Neural cell (in vitro differentiated cells): ENCODE measurements at regions not wholly inside any gene's neighbourhood (a gene's known extent, or its start where the extent isn't known, plus 50 kb on each side); places are given as distances from the start of the nearest gene placed in this dataset.

Source experiments
- H2AFZ ChIP-seq: fragments of 200-600, 300-800 bp; sonication (generic), shearing (Covaris generic); 2 replicates; pipeline ENCODE4 v1.6.0; 2014; ENCODE audit warnings: low read depth, mild to moderate bottlenecking, antibody characterized with exemption, low read length, moderate library complexity
- H3F3A ChIP-seq: fragments of 200-600 bp; shearing (Covaris generic); 2 replicates; pipeline ENCODE4 v1.6.1; 2016; ENCODE audit warnings: mild to moderate bottlenecking, moderate library complexity, mixed read lengths, antibody characterized with exemption, low read length; ENCODE audit not compliant: insufficient read depth, poor library complexity, severe bottlenecking
- H3K27ac ChIP-seq: fragments of 200-600, 300-800 bp; sonication (generic), shearing (Covaris generic); 2 replicates; pipeline ENCODE4 v1.5.1; 2014; ENCODE audit warnings: mild to moderate bottlenecking, low read length, moderate library complexity
- H3K27me3 ChIP-seq: fragments of 300-800, 200-600 bp; sonication (generic), shearing (Covaris generic); 2 replicates; pipeline ENCODE4 v1.6.0; 2014; ENCODE audit warnings: mild to moderate bottlenecking, low read depth, low read length, moderate library complexity; ENCODE audit not compliant: insufficient read depth
- H3K36me3 ChIP-seq: fragments of 300-800, 200-600 bp; sonication (generic), shearing (Covaris generic); 2 replicates; pipeline ENCODE4 v1.5.1; 2014; ENCODE audit warnings: mild to moderate bottlenecking, antibody characterized with exemption, low read length, moderate library complexity; ENCODE audit not compliant: insufficient read depth
- H3K4me2 ChIP-seq: fragments of 300-800, 200-600 bp; sonication (generic), shearing (Covaris generic); 2 replicates; pipeline ENCODE4 v1.6.0; 2014; ENCODE audit warnings: mild to moderate bottlenecking, low read length
- H3K4me3 ChIP-seq: fragments of 300-800, 200-600 bp; sonication (generic), shearing (Covaris generic); 2 replicates; pipeline ENCODE4 v1.5.1; 2014; ENCODE audit warnings: mild to moderate bottlenecking, low read length, moderate library complexity
- H3K79me2 ChIP-seq: fragments of 200-600 bp; shearing (Covaris generic); replicated peaks from 2 replicates; pipeline ENCODE4 v1.6.0; 2014; ENCODE audit warnings: mild to moderate bottlenecking, low read length, moderate library complexity; ENCODE audit not compliant: insufficient read depth
- H3K9ac ChIP-seq: fragments of 300-800, 200-600 bp; sonication (generic), shearing (Covaris generic); 2 replicates; pipeline ENCODE4 v1.6.1; 2016; ENCODE audit warnings: mild to moderate bottlenecking, low read length, mixed read lengths
- H3K9me2 ChIP-seq: fragments of 200-600 bp; shearing (Covaris generic); 2 replicates; pipeline ENCODE4 v1.6.1; 2016; ENCODE audit warnings: mild to moderate bottlenecking, low read length, mixed read lengths; ENCODE audit not compliant: insufficient read depth
- H3K9me3 ChIP-seq: fragments of 200-600, 300-800 bp; sonication (generic), shearing (Covaris generic); 2 replicates; pipeline ENCODE4 v1.6.1; 2016; ENCODE audit warnings: mild to moderate bottlenecking, mixed run types, low read length, moderate library complexity, mixed read lengths
- H4K20me1 ChIP-seq: fragments of 200-600 bp; shearing (Covaris generic); 2 replicates; pipeline ENCODE4 v1.6.1; 2016; ENCODE audit warnings: mild to moderate bottlenecking, mixed run types; ENCODE audit not compliant: insufficient read depth
- EP300 ChIP-seq: fragments of 450-650 bp; conservative IDR thresholded peaks from 2 replicates; pipeline ENCODE4 v1.6.1; 2014; ENCODE audit warnings: antibody characterized with exemption, mild to moderate bottlenecking, moderate library complexity; ENCODE audit not compliant: poor library complexity, severe bottlenecking
- EZH2 ChIP-seq: fragments of 200-600, 300-800 bp; shearing (Covaris generic), sonication (generic); IDR thresholded peaks from 2 replicates; pipeline ENCODE4 v1.6.1; 2014; ENCODE audit warnings: antibody characterized with exemption, low read length, borderline replicate concordance, mild to moderate bottlenecking; ENCODE audit not compliant: insufficient read depth, poor library complexity, severe bottlenecking
- MXI1 ChIP-seq: fragments of 450-650 bp; conservative IDR thresholded peaks from 2 replicates; pipeline ENCODE4 v1.6.1; 2014; ENCODE audit warnings: antibody characterized with exemption, mild to moderate bottlenecking; ENCODE audit not compliant: poor library complexity, severe bottlenecking
- POLR2AphosphoS5 ChIP-seq: IDR thresholded peaks from 2 replicates; pipeline ENCODE4 v1.6.1; 2012
- RAD21 ChIP-seq: fragments of 450-650 bp; conservative IDR thresholded peaks from 2 replicates; pipeline ENCODE4 v1.6.1; 2014; ENCODE audit warnings: antibody characterized with exemption, mild to moderate bottlenecking, moderate library complexity
- REST ChIP-seq: IDR thresholded peaks from 2 replicates; pipeline ENCODE4 v1.6.1; 2012; ENCODE audit warnings: borderline replicate concordance
- SMC3 ChIP-seq: fragments of 450-650 bp; conservative IDR thresholded peaks from 2 replicates; pipeline ENCODE4 v1.6.1; 2014; ENCODE audit warnings: antibody characterized with exemption, mild to moderate bottlenecking, moderate library complexity; ENCODE audit not compliant: poor library complexity
- TAF1 ChIP-seq: IDR thresholded peaks from 2 replicates; pipeline ENCODE4 v1.6.1; 2012; ENCODE audit warnings: low read depth
- TF ChIP-seq, protein P1 (sequence below): fragments of 450-650 bp; IDR thresholded peaks from 2 replicates; pipeline ENCODE4 v1.5.1; 2014; ENCODE audit warnings: antibody characterized with exemption, mild to moderate bottlenecking, moderate library complexity; ENCODE audit not compliant: poor library complexity, severe bottlenecking

- H3F3A ChIP-seq = peaks cover 5% of the 10 kb centered on the region
- no peaks in the 10 kb centered on the region for H3K9me2 ChIP-seq
- H2AFZ ChIP-seq = peak overlapping the region; percentile 7
- peak overlapping the region; percentile 80 for H3K27ac ChIP-seq
- peak overlapping the region; percentile 33 for H3K4me2 ChIP-seq
- no peaks in the 10 kb centered on the region for H4K20me1 ChIP-seq
- peak overlapping the region; percentile 22 for H3K9ac ChIP-seq
- H3K79me2 ChIP-seq = no peaks in the 10 kb centered on the region
- no peaks in the 10 kb centered on the region for H3K27me3 ChIP-seq
- peak; percentile 33 for TF ChIP-seq EP300
- no peak for TF ChIP-seq MXI1
- no peak for TF ChIP-seq RAD21
- peak; percentile 36 for TF ChIP-seq SMC3
- TF ChIP-seq, protein P1, sequence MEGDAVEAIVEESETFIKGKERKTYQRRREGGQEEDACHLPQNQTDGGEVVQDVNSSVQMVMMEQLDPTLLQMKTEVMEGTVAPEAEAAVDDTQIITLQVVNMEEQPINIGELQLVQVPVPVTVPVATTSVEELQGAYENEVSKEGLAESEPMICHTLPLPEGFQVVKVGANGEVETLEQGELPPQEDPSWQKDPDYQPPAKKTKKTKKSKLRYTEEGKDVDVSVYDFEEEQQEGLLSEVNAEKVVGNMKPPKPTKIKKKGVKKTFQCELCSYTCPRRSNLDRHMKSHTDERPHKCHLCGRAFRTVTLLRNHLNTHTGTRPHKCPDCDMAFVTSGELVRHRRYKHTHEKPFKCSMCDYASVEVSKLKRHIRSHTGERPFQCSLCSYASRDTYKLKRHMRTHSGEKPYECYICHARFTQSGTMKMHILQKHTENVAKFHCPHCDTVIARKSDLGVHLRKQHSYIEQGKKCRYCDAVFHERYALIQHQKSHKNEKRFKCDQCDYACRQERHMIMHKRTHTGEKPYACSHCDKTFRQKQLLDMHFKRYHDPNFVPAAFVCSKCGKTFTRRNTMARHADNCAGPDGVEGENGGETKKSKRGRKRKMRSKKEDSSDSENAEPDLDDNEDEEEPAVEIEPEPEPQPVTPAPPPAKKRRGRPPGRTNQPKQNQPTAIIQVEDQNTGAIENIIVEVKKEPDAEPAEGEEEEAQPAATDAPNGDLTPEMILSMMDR = no peak
- no peak for TF ChIP-seq EZH2
- TF ChIP-seq POLR2AphosphoS5 = peak; percentile 34
- no peak for TF ChIP-seq REST
- no peak for TF ChIP-seq TAF1
- peak overlapping the region; percentile 2 for H3K4me3 ChIP-seq
- no peaks in the 10 kb centered on the region for H3K36me3 ChIP-seq
- no peaks in the 10 kb centered on the region for H3K9me3 ChIP-seq
Observed at GRCh38 chr10:4296161-4296560, 511.2 kb upstream of the KLF6 start.

DNA sequence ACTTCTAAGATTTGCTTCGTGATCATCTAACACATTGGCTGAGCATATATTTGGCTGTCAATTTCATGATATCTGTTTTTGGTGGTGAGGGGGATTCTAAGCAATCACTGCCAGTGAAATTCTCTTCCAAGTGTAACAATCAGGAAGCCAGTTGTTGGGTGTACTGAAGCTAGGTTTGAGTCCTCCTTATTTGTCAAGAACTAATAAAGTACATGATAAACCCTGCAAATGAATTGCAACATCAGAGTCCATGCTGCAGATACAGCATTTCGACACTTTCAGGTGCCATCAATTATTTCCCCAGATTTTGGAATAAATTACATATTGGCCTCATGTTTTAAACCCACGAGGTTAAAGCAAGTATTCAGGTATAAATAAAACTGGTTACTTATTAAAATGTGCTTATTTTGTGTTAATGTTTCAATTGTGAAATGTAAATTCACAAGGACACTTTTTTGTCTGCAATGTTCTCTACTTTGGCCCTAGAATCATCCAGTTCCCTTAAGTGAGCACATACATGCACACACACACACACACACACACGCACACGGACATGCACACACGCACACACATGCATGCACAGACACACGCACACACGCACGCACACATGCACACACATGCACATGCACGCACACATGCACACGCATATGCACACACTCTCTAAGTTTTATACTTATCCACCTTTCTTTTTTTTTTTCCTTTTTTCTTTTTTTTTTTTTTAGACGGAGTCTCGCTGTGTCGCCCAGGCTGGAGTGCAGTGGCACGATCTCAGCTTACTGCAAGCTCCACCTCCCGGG is 510.2 kb upstream of the KLF6 start:
- H3K27ac ChIP-seq = no peak overlapping the region
- no peak overlapping the region for H3K4me3 ChIP-seq
- no peaks in the 10 kb centered on the region for H3K27me3 ChIP-seq
- no peaks in the 10 kb centered on the region for H4K20me1 ChIP-seq
- no peak overlapping the region for H3K4me2 ChIP-seq
- no peaks in the 10 kb centered on the region for H3F3A ChIP-seq
- no peaks in the 10 kb centered on the region for H3K9me3 ChIP-seq
- no peak overlapping the region for H3K9ac ChIP-seq
- TF ChIP-seq EZH2 (no peak), POLR2AphosphoS5 (no peak), SMC3 (no peak), TAF1 (no peak), RAD21 (no peak), REST (no peak), EP300 (no peak), MXI1 (no peak)
- TF ChIP-seq, protein P1 = no peak
- H2AFZ ChIP-seq = no peak overlapping the region
- H3K79me2 ChIP-seq = no peaks in the 10 kb centered on the region
- H3K36me3 ChIP-seq = no peaks in the 10 kb centered on the region
- no peaks in the 10 kb centered on the region for H3K9me2 ChIP-seq
